Activated naive CD4-positive, alpha-beta T cell treated with anti-CD3 and anti-CD28 coated beads, Interleukin-2, amount 50 U/mL, for 24 hours (primary cell): ENCODE measurements at regions not wholly inside any gene's neighbourhood (a gene's known extent, or its start where the extent isn't known, plus 50 kb on each side); places are given as distances from the start of the nearest gene placed in this dataset.
"Not testable (repeated sequence)": the region's sequence is repeated elsewhere in the genome, so short reads cannot be mapped to it uniquely, and the experiment has no call there.

ENCODE experiments used
- H3K27ac Mint-ChIP-seq: one replicate; pipeline ENCODE4 v1.8.0; 2021; ENCODE audit warnings: mild to moderate bottlenecking, mixed read lengths
- H3K27me3 Mint-ChIP-seq: one replicate; pipeline ENCODE4 v1.8.0; 2021; ENCODE audit warnings: mixed read lengths
- H3K36me3 Mint-ChIP-seq: one replicate; pipeline ENCODE4 v1.8.0; 2021; ENCODE audit warnings: mixed read lengths
- H3K4me1 Mint-ChIP-seq: one replicate; pipeline ENCODE4 v1.8.0; 2021; ENCODE audit warnings: mixed read lengths
- H3K4me3 Mint-ChIP-seq: one replicate; pipeline ENCODE4 v1.8.0; 2021; ENCODE audit warnings: mild to moderate bottlenecking, mixed read lengths
- H3K9me3 Mint-ChIP-seq: one replicate; pipeline ENCODE4 v1.8.0; 2021; ENCODE audit warnings: mixed read lengths

DNA sequence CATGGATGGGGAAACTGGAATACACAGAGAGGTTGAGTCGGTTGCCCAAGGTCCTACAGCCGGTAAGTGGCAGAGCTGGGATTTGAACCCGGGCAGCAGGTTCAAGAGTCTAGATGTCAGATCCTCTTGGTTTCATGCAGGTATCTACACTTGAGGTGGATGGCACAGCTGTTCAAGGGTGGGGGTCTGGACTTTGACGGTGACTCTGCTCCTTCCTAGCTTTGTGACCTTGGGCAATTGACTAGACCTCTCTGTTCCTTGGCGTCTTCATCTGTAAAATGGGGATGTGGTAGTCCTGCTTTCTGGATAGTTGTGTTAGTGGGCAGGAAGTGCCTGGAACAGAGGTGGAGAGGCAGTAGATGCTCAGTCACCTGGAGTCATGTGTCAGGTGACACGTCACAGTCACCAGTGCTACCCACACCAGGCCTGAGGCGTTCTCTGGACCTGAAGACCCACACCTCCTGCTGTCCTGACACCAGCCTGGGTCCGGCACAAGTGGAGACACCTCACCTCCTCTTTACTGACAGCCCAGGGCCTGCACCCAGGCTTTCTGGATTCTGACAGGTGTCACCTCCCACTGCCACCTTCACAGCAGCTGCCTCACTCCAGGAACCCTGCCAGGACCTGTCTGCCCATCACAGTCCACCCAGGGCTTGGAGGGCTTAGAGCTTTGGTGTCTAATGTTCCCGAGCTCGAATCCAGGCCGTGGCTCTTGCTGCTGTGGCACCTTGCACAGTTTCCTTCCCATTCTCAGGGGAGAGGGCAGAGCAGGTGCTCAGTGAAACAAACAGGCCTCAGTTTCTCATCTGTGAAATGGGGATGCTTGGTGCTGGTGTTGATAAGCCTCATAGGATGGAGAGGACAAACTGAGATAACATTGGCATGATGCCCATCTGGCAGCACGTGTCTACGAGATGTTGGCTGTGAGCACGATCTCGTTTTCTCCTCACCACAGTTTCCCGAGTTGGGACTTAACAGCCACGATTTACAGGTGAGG, 83.2 kb upstream of the RUNX3 start:
- no peaks in the 10 kb centered on the region for H3K36me3 Mint-ChIP-seq
- H3K4me1 Mint-ChIP-seq, result peaks cover 45% of the 10 kb centered on the region
- H3K9me3 Mint-ChIP-seq, result no peaks in the 10 kb centered on the region
- no peaks in the 10 kb centered on the region for H3K27me3 Mint-ChIP-seq
- H3K27ac Mint-ChIP-seq, result no peak overlapping the region
- H3K4me3 Mint-ChIP-seq, result no peak overlapping the region

DNA sequence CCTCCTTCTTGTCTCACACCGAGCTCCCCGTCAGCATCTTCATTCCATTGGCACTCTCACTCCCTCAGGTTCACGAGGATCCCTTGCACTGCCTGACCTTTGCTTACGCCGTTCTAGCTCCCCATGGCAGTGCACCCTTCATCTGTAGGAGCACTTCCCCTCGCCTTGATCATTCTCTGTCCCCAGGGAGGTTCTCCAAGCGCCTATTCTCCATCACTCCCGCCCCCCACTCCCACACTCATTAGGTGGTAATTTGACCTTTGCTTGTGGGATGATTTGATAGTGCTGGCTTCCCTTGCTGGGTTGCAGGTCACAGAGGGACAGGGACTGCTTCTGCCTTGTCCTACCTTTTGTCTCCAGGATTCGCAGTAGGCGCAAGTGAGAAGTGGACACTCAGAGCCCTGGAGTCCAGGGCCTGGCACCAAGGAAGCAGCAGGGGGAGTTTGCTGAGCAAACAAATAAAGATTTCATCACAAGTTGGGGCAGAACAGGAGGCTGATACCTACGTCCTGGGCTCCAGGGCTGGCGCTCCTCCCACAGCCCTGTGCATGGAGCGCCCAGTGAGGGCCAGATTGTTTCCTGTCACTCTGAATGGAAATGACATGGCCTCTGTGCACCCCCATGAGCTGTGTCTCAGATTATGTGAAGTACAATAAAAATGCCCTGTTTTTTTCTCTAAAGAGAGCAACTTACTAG, 82.0 kb upstream of the RUNX3 start:
- no peak overlapping the region for H3K27ac Mint-ChIP-seq
- H3K27me3 Mint-ChIP-seq, result no peaks in the 10 kb centered on the region
- H3K4me1 Mint-ChIP-seq, result peaks cover 50% of the 10 kb centered on the region
- H3K36me3 Mint-ChIP-seq, result no peaks in the 10 kb centered on the region
- no peak overlapping the region for H3K4me3 Mint-ChIP-seq
- no peaks in the 10 kb centered on the region for H3K9me3 Mint-ChIP-seq

GRCh38 chr1:25011275-25011674, 81.2 kb upstream of the RUNX3 start:
- no peaks in the 10 kb centered on the region for H3K36me3 Mint-ChIP-seq

GRCh38 chr1:25009671-25010262, 79.7 kb upstream of the RUNX3 start:
- Mint-ChIP-seq H3K9me3 (no peaks in the 10 kb centered on the region), H3K27me3 (no peaks in the 10 kb centered on the region), H3K4me3 (no peak overlapping the region), H3K27ac (no peak overlapping the region), H3K36me3 (no peaks in the 10 kb centered on the region), H3K4me1 (peaks cover 63% of the 10 kb centered on the region)

More at GRCh38 chr1:25011275-25011674, 81.2 kb upstream of the RUNX3 start:
- Mint-ChIP-seq H3K4me1 (peaks cover 58% of the 10 kb centered on the region), H3K27me3 (no peaks in the 10 kb centered on the region), H3K27ac (no peak overlapping the region), H3K4me3 (no peak overlapping the region), H3K9me3 (no peaks in the 10 kb centered on the region)

DNA sequence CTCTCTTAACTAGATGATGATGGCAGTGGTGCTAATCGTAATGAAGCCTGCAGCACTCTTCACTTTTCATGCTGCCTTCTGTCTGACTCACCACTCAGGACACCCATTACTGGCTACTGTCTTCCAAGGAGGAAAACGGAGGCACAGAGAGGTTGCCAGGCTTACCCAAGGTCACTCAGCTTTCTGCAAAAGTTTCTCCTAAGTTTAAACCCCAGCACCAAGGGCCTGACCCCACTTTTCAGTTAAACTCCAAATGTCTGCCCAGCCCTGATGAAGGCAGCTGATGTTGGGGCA, 78.1 kb upstream of the RUNX3 start:
- Mint-ChIP-seq H3K9me3 (no peaks in the 10 kb centered on the region), H3K36me3 (no peaks in the 10 kb centered on the region), H3K4me1 (peaks cover 73% of the 10 kb centered on the region), H3K4me3 (no peak overlapping the region), H3K27me3 (no peaks in the 10 kb centered on the region), H3K27ac (no peak overlapping the region)

GRCh38 chr1:25007390-25008191, 77.5 kb upstream of the RUNX3 start:
- not testable (repeated sequence) for H3K36me3 Mint-ChIP-seq, H3K27ac Mint-ChIP-seq, H3K9me3 Mint-ChIP-seq, H3K27me3 Mint-ChIP-seq, H3K4me3 Mint-ChIP-seq
- H3K4me1 Mint-ChIP-seq, result peaks cover 76% of the 10 kb centered on the region

DNA sequence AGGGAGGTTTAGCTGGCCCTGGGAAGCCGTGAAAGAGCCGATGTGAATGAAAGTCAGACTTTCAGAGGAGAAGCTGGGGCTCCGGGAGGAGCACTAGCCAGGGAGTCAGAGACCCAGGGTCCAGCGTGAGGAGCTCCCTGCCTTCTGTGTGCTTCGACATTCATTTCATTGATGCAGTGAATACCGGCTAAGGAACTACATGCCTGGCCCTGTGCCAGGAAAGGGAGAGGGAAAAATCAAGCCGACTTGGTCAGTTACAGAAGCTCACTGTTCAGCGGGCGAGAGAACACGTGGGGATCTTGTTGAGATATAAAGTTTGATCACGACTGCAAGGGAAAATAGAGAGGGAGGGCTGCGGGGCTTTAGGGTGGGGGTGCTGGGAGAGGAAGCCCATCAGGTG, 76.7 kb upstream of the RUNX3 start:
- Mint-ChIP-seq H3K9me3 (no peaks in the 10 kb centered on the region), H3K27ac (no peak overlapping the region), H3K4me1 (peaks cover 67% of the 10 kb centered on the region), H3K4me3 (no peak overlapping the region), H3K27me3 (no peaks in the 10 kb centered on the region), H3K36me3 (no peaks in the 10 kb centered on the region)

- Mint-ChIP-seq H3K27ac (no peak overlapping the region), H3K4me3 (no peak overlapping the region), H3K36me3 (no peaks in the 10 kb centered on the region), H3K27me3 (no peaks in the 10 kb centered on the region), H3K9me3 (no peaks in the 10 kb centered on the region), H3K4me1 (peaks cover 55% of the 10 kb centered on the region)
These were observed 74.3 kb upstream of the RUNX3 start for GRCh38 chr1:25004355-25004754.

- Mint-ChIP-seq H3K27ac (peak overlapping the region; percentile 90), H3K27me3 (no peaks in the 10 kb centered on the region), H3K4me3 (no peak overlapping the region), H3K9me3 (no peaks in the 10 kb centered on the region), H3K36me3 (no peaks in the 10 kb centered on the region), H3K4me1 (peaks cover 58% of the 10 kb centered on the region)
These were observed 73.5 kb upstream of the RUNX3 start for GRCh38 chr1:25003457-25004190.

DNA sequence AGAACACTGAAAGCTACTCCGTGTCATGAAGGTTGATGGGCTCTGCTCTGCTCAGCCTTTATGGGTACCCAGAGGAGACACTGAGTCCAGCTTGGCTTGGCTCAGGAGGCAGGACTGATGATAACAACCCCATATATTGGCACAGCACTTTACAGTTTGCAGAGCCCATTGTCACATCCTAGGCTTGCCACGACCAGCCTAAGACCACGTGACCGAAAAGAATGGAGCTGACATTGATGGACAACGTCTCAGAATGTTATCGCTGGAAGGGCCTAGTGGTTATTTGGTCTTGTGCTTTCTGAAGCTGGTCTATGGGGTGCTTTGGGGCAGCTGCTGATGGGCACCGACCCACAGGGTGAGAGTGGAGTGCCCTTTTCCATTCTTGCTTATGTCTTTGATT, 72.9 kb upstream of the RUNX3 start:
- Mint-ChIP-seq H3K4me1 (peaks cover 55% of the 10 kb centered on the region), H3K27ac (peak overlapping the region; percentile 41), H3K9me3 (no peaks in the 10 kb centered on the region), H3K27me3 (no peaks in the 10 kb centered on the region), H3K36me3 (no peaks in the 10 kb centered on the region), H3K4me3 (no peak overlapping the region)

DNA sequence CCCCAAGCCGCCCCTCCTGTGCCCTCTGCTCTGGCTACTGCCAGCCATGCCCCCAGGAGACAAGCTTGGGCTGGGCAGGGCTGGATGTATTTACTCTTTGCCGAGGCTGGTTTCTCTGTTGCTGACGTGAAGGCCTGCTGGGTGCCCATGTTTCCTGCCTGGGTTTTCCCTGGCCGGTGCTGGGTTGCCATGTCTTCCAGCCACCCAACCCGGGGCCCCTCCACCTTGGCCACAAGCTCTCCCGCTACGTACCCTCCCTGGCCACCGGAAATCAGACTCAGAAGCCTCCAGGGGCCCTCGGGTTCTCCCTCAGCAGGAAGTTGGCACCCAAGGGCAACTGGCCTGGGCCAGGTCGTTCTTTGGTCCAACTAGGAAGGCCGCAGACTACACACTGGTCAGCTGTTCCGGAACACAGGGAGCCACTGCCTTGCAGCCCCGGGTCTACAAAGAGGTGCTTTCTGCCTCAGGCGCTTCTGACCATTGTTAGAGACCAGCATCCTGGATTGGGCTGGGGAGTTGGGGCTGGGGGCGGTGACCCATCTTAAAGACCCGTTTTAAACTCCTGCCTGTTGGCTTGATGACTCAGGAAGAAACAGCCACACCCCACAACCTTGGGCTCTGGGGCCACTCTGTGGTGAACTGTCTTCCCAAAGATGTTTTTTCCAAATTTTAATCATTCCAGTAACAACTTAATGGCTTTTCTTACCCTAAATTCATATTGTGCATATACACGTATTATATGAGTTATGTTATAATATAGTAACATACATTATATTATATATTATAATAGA, 71.2 kb upstream of the RUNX3 start:
- Mint-ChIP-seq H3K9me3 (peaks cover 7% of the 10 kb centered on the region), H3K36me3 (peaks cover 6% of the 10 kb centered on the region), H3K4me3 (no peak overlapping the region), H3K4me1 (peaks cover 55% of the 10 kb centered on the region), H3K27me3 (no peaks in the 10 kb centered on the region), H3K27ac (peak overlapping the region; percentile 23)

DNA sequence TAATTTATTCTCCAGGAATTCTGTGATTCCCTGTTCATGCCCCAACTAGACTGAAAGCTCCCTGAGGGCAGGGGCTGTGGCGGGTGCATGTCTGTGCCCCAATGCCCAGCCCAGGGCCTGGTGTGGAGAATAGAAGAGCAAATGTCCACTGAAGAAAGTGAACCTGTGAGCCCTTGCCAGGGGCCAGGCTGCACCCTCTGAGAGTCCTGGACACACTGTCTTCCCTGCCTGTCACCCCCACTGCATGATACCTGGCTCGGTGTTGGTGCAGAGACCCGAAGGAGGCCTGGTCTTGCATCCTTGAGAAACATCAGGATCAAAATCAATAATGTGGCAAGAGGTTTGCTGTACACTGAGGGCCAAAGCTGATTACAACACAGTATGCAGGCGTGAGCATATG, 69.8 kb upstream of the RUNX3 start:
- peaks cover 6% of the 10 kb centered on the region for H3K36me3 Mint-ChIP-seq
- H3K4me3 Mint-ChIP-seq, result no peak overlapping the region
- no peaks in the 10 kb centered on the region for H3K27me3 Mint-ChIP-seq
- H3K27ac Mint-ChIP-seq, result peak overlapping the region; percentile 30
- peaks cover 64% of the 10 kb centered on the region for H3K4me1 Mint-ChIP-seq
- peaks cover 7% of the 10 kb centered on the region for H3K9me3 Mint-ChIP-seq

GRCh38 chr1:24999426-24999825, 69.3 kb upstream of the RUNX3 start:
- H3K36me3 Mint-ChIP-seq, result peaks cover 6% of the 10 kb centered on the region
- H3K27ac Mint-ChIP-seq, result peak overlapping the region; percentile 30
- H3K4me1 Mint-ChIP-seq, result peaks cover 69% of the 10 kb centered on the region
- no peaks in the 10 kb centered on the region for H3K27me3 Mint-ChIP-seq
- no peak overlapping the region for H3K4me3 Mint-ChIP-seq
- H3K9me3 Mint-ChIP-seq, result peaks cover 7% of the 10 kb centered on the region

DNA sequence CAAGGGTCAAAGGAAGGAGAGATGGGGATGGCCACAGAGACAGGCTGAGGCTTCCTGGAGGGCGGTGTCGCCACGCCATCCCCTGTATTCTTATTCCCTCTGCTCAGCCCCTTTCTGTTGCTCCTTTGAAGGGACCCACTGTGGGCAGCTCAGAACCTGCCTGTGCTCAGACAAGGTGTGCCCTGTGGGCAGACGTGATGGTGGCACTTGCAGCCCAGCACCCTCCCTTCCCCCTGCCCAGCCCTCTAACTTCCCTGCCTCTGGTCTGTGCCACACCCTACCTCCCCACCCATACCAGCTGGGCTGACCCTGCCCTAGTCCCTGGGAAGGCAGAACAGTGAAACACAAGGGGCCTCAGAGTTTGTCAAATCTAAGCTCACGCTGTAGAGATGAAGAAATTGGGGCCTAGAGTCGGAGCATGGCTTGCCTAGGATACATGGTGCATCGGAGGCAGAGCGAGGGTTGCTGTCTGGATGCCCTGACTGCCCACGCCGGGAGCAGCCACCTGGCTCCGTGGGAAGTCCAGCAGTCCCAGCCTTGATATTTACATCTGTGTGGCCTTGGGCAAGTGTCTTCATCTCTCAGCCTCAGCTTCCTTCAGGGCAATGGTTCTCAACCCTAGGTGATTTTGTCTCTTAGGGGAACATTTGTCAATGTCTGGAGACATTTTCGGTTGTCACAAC, 68.6 kb upstream of the RUNX3 start:
- Mint-ChIP-seq H3K27me3 (no peaks in the 10 kb centered on the region), H3K9me3 (peaks cover 7% of the 10 kb centered on the region), H3K4me3 (no peak overlapping the region), H3K36me3 (peaks cover 6% of the 10 kb centered on the region), H3K4me1 (peaks cover 72% of the 10 kb centered on the region), H3K27ac (peak overlapping the region; percentile 30)
